COR-L47 (cell line): ENCODE measurements at regions not wholly inside any gene's neighbourhood (a gene's known extent, or its start where the extent isn't known, plus 50 kb on each side); places are given as distances from the start of the nearest gene placed in this dataset.

Source experiments
- DNase-seq: peaks from one replicate; lab custom pipeline; 2025; lab: John Stamatoyannopoulos, UW

DNA sequence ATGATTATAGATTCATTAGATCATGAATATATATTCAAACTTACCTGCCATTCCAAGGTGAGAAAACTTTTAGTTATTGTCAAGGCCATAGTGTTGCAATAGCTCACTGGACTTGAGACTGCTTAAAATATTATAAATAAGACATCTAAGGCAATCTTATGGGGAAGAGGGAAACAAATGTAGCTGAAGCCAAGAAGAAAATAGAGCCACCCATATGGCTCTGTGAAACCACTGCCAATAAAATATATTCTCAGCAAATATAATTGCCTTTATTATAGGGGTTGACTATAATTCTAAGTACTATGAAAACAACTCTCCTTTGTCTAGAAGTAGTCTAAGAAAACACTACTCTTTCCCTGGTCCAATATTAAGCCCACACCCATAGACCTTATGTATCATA is 938.5 kb downstream of the FSTL5 start:
- no peak for DNase-seq

DNA sequence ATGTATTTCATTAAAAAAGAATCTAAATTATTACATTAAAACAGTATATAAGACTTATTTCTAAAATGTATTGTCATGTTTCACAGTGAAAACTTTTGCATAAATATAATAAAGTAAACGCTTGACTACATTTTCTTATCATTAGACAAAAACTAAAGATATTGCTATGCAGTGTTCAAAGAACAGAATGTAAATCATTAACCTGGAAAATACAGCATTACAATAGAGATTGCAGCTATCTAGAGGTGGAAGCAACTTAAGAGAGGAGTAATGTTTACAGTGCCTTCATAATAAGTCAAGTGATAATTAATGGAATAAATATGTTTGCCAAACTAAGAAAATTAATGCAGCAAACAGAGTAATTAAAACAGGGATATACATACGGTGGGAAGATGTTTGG is 940.9 kb downstream of the FSTL5 start:
- no peak for DNase-seq

GRCh38 chr4:161208564-161208963 is 955.2 kb downstream of the FSTL5 start:
- DNase-seq, result peak; percentile 86

- DNase-seq, result no peak
These were observed 957.2 kb downstream of the FSTL5 start for GRCh38 chr4:161206528-161207080.

DNA sequence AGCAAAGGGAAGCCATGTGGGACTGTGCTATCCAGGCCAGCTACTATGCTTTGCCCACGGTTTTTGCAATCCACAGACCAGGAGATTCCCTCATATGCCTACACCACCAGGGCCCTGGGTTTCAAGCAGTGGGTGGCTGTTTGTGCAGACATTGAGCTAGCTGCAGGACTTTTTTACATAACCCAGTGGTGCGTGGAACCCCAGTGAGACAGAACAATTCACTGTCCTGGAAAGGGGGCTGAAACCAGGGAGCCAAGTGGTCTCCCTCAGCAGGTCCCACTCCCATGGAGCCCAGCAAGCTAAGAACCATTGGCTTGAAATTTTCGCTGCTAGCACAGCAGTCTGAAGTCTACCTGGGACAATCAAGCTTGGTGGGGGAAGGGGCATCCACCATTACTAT is 959.9 kb downstream of the FSTL5 start:
- no peak for DNase-seq

- DNase-seq, result no peak
These were observed 965.9 kb downstream of the FSTL5 start for GRCh38 chr4:161197912-161198311.

DNA sequence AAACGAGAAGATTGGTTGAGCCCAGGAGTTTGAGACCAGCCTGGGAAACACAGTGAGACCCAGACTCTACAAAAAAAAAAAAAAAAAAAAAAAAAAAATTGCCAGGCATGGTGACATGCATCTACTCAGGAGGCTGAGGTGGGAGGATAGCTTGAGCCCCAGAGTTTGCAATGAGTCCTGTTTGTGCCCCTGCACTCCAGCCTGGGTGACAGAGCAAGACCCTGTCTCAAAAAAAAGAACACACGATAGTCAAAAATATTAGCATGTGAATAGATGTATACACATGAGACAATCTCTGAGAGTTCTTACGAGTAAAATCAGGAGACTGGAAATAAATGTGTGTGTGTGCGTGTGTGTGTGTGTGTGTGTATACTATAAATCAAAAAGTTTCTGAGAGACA is 966.3 kb downstream of the FSTL5 start:
- DNase-seq, result no peak

- DNase-seq, result no peak
These were observed 974.3 kb downstream of the FSTL5 start for GRCh38 chr4:161189286-161190134.

DNA sequence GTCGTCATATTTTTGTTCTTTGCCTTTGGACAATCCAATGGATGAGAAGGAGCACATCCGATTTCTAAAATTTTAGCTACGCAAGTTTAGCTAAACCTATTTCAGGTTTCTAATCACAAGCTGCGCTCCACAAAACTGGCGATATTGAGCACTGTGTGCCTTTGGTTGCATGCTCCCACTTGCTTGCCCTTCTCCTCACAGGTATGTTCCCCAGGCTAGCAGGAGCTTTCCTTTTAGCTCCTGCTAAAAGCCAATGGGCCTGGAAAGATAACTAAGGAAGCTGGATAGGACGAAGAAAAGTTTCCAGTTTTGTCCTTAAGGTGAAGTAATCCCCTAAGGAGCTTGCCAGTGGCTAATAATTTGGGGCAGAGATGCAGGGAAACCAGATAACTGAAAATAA is 975.2 kb downstream of the FSTL5 start:
- no peak for DNase-seq

GRCh38 chr4:161187569-161187968 is 976.2 kb downstream of the FSTL5 start:
- no peak for DNase-seq

- DNase-seq, result peak; percentile 11
These were observed 977.0 kb downstream of the FSTL5 start for GRCh38 chr4:161186750-161187149.

GRCh38 chr4:161186012-161186411 is 977.8 kb downstream of the FSTL5 start:
- DNase-seq, result no peak

DNA sequence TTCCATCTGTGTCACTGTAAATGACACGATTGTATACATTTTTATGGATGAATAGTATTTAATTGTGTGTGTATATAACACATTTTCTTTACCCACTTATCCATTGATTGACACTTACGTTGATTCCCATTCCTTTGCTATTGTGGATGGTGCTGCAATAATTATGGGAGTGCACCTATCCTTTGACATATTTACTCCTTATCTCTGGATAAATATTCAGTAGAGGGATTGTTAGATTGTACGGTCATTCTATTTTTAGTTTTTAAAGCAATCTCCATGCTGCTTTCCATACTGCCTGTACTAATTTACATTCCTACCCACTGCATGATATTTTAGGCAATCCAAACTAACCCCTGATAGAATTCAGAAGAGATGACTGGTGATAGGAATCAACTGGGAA is 980.1 kb downstream of the FSTL5 start:
- DNase-seq, result no peak

GRCh38 chr4:161182913-161183312 is 980.9 kb downstream of the FSTL5 start:
- DNase-seq, result no peak

DNA sequence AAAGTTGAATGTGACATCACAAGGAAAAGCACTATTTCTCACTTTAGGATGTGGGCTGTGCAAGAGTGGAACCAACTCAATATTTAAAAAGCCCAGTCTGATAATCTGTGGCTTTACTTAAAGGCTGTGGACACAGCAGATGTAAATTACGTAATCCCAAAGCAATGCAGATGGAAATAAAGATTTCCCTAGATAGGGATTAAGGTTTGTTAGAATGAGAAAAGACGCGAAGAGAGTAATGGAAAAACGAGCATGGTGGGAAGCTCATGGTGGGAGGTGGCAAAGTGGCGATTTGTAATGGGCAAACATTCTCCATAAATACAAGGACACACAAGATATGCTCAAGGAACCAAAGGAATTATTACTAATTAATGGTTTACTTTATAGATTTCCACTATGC is 985.5 kb downstream of the FSTL5 start:
- no peak for DNase-seq

GRCh38 chr4:161172396-161173026 is 991.3 kb downstream of the FSTL5 start:
- no peak for DNase-seq

GRCh38 chr4:161167539-161167938 is 996.3 kb downstream of the FSTL5 start:
- peak; percentile 81 for DNase-seq

- DNase-seq, result no peak
These were observed 1003.1 kb downstream of the FSTL5 start for GRCh38 chr4:161160718-161161117.

DNA sequence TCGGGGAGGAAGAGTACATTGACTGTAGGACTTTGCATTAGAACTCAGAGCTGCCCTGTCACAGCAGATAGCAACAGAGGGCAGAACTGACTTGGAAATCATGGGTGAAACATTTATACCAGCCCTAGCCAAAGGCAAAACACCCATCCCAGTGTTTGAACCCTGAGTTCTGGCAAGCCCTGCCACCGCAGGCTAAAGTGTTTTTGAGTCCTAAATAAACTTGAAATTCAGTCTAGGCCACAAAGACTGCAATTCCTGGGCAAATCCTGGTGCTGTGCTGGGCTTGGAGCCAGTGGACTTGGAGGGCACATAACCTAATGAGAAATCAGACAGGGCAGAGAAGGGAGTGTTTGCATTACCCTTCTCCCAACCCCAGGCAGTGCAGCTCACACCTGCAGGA is 1015.7 kb downstream of the FSTL5 start:
- no peak for DNase-seq

DNA sequence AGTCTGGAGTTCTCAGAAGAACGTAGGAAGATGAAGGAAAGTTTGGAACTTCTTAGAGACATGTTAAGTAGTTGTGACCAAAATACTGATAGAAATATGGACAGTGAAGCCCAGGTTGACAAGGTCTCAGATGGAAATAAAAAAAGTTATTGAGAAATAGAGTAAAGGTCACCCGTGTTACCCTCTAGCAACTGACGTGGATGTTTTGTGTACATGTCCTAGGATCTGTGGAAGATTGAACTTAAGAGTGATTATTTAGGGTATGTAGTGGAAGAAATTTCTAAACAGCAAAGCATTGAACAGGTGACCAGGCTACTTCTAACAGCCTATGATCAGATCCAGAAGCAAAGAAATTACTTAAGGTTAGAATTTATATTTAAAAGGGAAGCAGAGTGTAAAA is 1020.4 kb downstream of the FSTL5 start:
- no peak for DNase-seq

DNA sequence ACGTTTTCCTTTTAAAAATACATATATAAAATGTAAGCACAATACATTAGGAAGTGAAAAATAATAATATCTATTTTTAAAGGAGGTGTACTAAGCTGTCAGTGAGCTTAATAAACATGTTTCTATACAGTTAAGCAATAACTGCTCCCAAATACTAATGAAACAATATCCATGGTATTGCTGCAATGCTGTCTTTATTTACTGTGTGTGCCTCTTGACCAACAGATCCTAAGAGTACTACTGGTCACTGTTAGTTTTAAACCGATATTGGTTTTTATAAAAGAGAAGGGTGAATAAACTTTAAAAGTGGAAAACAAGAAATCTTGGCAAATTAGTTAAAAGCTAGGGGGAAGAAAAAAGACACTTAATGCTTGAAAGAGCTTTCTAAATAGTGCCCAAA is 1029.0 kb downstream of the FSTL5 start:
- DNase-seq, result no peak

GRCh38 chr4:161133586-161134276 is 1030.1 kb downstream of the FSTL5 start:
- no peak for DNase-seq
